A549 (cell line): ENCODE measurements at regions not wholly inside any gene's neighbourhood (a gene's known extent, or its start where the extent isn't known, plus 50 kb on each side); places are given as distances from the start of the nearest gene placed in this dataset.

Source experiments
- CTCF ChIP-seq: fragments of >200 bp; sonication (Bioruptor Twin); formaldehyde crosslinking; IDR thresholded peaks from 3 replicates; pipeline ENCODE4 v1.5.1; 2016
- POLR2A ChIP-seq: IDR thresholded peaks from 2 replicates; pipeline ENCODE4 v1.6.1; 2012; ENCODE audit warnings: mild to moderate bottlenecking, low read length
- SREBF2 ChIP-seq: fragments of 450-650 bp; IDR thresholded peaks from 2 replicates; pipeline ENCODE4 v1.6.1; 2014; ENCODE audit warnings: mild to moderate bottlenecking, moderate library complexity

DNA sequence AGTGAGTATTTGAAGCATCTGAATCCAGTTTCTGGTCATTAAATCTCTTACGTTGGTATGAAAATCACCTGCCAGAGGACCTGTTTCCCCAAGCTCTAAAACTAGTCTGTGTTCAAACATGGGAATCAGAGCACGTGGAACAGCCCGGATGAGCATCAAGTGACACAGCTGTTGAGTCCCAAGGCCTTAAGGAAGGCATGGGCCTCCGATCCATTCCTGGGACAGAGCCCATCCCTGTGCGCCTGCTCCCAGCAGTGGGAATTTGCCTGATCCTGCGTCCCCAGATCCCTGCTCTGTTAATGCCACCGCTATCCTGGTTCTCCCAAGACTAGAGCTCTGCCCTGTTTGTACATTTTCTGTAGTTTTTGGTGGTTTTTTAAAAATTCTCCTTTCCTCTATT is 68.4 kb upstream of the FBXO28 start:
- TF ChIP-seq CTCF: no peak
- no peak for TF ChIP-seq POLR2A
- no peak for TF ChIP-seq SREBF2
